HG03432 (cell line): ENCODE measurements at regions not wholly inside any gene's neighbourhood (a gene's known extent, or its start where the extent isn't known, plus 50 kb on each side); places are given as distances from the start of the nearest gene placed in this dataset.
"Not testable (repeated sequence)": the region's sequence is repeated elsewhere in the genome, so short reads cannot be mapped to it uniquely, and the experiment has no call there.

ENCODE experiments used
- ATAC-seq: cut with Tn5 transposase; IDR thresholded peaks from one replicate; pipeline ENCODE4 v1.9.1; 2021; ENCODE audit warnings: mild to moderate bottlenecking, moderate library complexity; ENCODE audit not compliant: unreplicated experiment

GRCh38 chr10:118805146-118805545 is 50.4 kb upstream of the CACUL1 start:
- no peak for ATAC-seq

GRCh38 chr10:118807512-118808305 is 52.9 kb upstream of the CACUL1 start:
- no peak for ATAC-seq

- ATAC-seq, result no peak
These were observed 54.0 kb upstream of the CACUL1 start for GRCh38 chr10:118808601-118809356.

GRCh38 chr10:118809357-118810220 is 54.8 kb upstream of the CACUL1 start:
- no peak for ATAC-seq

- no peak for ATAC-seq
These were observed 56.2 kb upstream of the CACUL1 start for GRCh38 chr10:118810796-118811505.

- ATAC-seq, result no peak
These were observed 57.1 kb upstream of the CACUL1 start for GRCh38 chr10:118811675-118812392.

- ATAC-seq, result no peak
These were observed 57.6 kb upstream of the CACUL1 start for GRCh38 chr10:118812393-118812740.

GRCh38 chr10:118813001-118813400 is 58.2 kb upstream of the CACUL1 start:
- ATAC-seq, result not testable (repeated sequence)

- no peak for ATAC-seq
These were observed 61.9 kb upstream of the CACUL1 start for GRCh38 chr10:118816471-118817168.

GRCh38 chr10:118817328-118818068 is 62.7 kb upstream of the CACUL1 start:
- ATAC-seq, result no peak

- no peak for ATAC-seq
These were observed 64.0 kb upstream of the CACUL1 start for GRCh38 chr10:118818621-118819221.

- ATAC-seq, result no peak
These were observed 65.8 kb upstream of the CACUL1 start for GRCh38 chr10:118820326-118821116.

GRCh38 chr10:118823256-118823907 is 68.6 kb upstream of the CACUL1 start:
- no peak for ATAC-seq

- ATAC-seq, result no peak
These were observed 72.3 kb upstream of the CACUL1 start for GRCh38 chr10:118827053-118827452.

GRCh38 chr10:118827466-118828155 is 72.8 kb upstream of the CACUL1 start:
- no peak for ATAC-seq

- no peak for ATAC-seq
These were observed 77.5 kb upstream of the CACUL1 start for GRCh38 chr10:118832241-118832651.
